Inferior parietal cortex (tissue), 1 donor: ENCODE measurements at regions not wholly inside any gene's neighbourhood (a gene's known extent, or its start where the extent isn't known, plus 50 kb on each side); places are given as distances from the start of the nearest gene placed in this dataset.
A peak's percentile ranks its signal among the peaks of the same experiment; 100 is the strongest.

Source experiments
- DNase-seq: peaks from one replicate; pipeline ENCODE4 v3.0.0-alpha.2; 2016; ENCODE audit errors: extremely low spot score

DNA sequence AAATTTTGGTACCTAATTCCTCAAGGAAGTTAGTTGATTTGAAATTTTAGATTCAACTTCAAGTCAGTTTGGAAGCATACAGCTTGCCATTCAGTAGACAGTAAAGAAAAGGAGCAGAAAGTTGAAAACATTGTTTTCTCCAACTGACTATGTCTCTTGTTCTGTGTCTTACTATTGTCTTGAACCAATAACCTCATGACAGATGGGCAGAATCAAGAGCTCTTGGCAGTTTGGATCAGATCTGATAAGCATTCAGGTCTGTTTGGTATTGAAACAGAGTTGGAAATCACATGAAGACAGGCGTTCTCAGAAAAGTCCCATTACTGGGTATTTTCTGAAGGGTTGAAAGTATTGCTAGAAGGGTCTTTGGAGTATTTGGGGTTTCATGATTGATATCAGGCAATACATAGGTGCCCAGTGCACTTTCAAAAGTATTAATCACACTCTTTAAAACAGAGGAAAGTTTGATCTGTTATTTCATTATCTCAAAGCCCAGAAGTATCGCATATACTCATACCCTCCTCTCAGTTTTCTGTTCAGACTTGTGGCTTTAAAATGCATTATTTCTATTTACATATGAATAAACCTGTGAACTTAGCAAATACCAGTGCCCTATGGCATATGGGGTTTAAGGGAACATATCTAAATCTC is 428.4 kb upstream of the ZEB2 start:
- DNase-seq = no peak

DNA sequence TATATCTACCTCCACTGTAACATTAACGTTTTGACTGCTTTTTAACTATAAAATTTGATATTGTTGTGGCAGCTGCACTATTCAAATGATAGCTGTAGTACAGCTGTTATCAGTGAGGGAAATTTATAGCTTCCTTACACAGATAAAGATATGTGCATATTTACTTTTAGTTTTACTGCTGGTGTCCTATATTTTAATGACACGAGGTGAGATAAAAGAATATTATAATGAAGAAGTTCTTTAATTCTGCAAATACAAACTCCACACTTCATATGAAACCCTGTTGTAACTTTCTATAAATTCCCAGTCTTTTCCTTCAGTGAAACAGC is 427.8 kb upstream of the ZEB2 start:
- no peak for DNase-seq

DNA sequence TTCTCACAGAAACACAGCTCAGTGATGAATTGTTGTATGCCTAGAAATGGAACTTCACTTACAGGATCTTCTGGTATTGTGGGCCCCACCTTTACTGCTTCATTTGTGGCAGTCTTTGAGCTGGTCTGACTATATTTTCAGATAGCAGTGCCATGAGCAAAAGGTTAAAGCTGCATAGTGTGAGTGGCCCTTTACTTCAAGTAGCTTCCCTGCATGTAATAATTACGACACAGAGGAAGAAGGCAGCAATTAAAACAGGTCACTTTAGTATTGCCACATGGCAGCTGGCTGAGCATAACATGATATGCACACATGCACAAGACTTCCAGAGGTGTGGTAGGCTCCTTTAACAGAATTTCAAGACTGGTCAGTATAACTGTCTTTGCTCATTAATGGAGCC is 426.3 kb upstream of the ZEB2 start:
- DNase-seq = no peak

DNA sequence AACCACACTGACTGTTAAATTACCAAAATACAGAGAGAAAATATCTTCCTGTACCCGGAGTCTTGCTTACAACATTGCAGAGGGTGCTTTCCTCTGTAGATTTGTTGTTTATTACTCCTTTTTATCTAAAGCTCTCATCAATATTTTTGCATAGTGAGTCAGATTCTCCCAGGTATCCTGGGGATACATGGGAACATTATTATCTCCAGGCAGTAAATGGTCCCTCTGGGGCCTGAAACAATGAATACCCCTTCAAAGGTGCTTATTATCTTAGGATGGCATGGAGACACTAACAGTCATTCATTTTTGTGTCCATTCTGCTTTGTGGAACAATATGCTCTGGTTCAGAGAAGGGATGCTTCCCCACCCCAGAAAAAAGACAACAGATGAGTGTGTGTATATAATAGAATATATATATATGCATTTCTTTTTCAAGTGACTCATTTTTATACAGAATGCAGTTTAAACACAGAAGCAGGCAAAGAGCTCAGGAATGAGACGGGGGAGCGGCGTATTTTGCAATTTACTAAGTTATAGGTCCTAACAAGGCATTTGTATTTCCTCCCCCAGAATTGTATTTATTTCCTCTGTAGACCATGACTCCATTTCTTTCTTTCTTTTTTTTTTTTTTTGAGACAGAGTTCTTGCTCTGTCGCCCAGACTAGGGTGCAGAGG is 424.8 kb upstream of the ZEB2 start:
- DNase-seq = no peak

DNA sequence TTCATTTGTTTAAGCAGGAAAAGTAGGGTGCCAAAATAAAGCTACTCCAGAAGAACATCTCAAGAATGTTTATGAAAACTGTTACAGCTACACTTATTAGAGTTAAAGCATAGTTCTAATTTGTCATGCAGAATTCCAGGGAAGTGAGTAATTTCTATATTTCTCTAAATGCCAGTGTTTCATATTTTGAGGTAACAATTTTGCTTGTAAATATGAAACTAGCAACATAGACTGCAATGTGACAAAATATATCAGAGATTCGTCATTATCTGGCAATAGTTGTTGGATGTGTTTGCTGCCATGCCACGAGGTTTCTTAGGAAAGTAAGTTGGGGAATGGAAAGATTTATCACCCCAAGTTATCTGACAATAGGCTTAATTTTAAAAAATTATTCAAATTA is 424.1 kb upstream of the ZEB2 start:
- DNase-seq = no peak

DNA sequence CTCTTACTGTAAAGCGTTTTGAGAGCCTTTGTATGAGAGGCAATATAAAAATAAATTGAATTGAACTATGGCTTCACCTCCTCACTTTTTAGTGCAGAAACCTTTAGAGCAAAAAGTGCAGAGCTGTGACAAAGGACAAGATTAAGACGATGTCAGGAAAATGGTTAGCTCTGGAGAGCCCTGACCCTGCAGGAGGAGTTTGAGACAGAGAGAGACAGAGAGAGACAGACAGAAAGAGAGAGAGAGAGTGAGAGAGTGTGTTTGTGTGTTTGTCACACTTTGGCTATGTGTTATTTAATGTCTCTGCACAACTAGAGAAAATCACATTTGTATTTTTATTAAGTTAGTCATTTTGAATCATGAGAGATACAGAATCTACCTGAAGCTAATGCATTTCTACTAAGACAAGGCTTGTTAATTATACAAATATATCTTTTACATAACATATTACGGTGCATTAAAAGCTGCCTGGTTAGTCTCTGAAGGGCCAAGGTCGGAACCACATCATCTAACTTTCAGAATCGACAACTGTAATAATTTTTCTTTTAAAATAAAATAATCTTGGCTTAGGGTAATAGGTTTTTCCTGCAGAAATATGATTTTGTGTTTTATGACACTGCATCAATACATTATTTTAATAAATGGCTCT is 423.5 kb upstream of the ZEB2 start:
- no peak for DNase-seq

DNA sequence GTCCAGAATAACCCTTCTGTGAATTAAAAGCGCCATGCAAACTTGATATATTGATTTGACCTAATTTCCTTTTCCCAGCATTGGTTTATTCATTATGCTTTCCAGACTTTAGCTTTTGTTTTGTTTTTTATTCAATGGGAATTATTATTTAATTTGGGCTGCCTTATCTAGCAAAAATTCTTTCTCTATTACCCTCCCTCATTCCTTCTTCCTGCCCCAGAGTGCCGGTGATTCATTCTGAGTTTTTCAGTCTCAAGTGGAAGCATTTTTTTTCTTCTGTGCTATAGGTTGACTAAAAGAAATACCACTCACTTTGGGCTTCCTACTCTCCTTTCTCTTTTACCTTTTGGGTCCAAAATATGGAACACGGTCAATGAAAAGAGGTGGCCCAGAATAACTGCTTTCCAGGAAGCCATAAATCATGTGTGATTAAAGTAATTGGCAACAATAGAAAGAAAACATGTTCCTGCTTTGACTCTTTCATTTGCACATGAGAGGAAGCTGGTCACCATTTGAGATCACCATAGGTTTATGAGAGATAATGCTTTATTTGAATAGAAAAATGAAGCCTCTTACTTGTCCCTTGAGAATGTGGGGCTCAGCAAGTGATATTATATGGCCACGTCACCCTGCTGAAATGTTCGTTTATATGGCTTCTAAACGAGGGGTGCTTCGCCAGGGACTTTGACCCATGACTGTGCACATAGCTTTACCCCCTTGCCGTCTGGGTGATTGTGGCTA is 422.8 kb upstream of the ZEB2 start:
- no peak for DNase-seq

DNA sequence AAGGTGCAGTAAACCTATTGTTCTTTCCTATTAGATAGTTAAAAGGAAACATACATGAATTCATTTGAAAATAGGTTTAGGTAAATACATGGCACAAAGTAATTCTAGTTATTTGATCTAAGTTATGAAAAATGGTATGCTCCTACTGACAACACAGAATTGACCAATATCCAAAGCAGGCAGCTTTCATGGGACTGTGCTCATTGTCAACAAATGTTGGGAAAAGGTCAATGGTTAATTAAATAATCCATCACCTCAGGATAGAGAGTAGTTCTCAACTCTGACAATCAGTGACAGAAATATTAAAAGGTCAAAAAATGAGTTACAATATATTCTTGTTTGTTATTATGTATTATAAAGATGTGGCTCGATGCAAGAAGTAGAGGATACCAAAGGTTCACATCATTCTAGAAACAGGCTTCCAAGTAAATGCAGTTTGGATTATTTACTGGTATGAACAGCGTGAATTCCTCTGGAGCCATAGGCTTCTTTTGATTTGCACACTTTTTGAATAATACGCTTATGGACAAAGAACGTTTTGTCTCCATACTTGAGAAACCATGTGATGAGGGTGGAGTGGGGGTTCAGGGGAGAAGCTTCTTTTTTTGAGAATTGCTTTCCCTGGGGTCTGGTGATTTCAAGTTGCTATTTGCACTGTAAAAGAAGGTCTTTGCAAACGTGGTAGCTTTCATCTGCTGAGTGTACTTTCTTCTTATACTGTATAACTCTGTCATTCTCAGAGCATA is 422.0 kb upstream of the ZEB2 start:
- DNase-seq = no peak

DNA sequence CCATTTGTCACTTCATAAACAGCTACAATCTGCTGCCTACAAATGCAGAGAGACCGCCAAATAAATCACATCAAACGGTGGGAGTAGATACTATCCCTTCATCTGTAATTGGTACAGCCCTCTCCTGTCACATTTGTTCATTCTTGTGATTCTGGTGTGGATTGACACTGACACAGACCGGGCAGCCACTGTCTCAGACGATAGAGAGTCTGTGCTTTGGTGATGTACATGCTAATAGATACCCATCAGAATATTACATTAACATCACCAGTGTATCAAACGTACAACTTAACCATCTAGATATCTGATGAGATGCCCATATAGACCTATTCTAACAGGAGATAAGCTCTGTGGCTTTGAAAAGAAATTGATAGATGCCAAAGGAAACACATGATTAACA is 419.7 kb upstream of the ZEB2 start:
- no peak for DNase-seq

DNA sequence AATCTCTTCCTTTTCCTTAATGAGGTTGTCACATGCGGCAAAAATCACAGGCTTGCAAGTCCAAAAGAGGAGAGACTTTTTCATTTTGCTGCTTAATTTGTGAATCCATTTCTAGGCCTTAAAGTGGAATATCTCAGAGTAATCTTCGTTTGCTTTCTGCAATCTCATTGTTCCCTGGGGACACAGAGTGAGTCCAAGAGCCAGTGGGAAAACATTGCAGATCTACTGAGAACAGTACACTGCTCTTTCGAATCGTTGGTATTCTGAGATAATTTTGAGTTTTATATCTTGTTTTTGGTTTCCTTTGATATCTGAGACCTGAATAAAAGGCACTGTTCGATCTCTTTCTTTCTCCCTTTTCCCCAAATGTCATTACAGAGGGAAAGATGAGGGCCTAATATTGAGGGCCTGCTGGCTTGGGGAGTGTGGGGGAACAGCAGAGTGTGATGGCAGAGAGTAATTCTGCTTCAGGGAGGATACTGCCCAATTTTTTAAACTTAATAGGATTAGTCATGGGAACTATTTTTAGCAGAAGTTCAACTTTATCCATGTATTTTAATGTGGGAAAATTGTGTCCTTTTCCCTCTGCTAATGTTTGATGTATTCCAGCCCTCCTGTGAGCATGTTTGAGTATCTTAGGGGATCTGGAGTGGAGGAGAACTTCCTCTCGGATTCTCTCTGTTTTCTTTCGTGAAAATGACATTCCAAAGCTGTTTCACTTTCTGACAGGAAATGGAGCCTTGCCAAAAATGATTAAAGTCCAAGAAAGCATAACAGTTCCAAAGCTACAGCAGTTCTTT is 418.2 kb upstream of the ZEB2 start:
- peak; percentile 46 for DNase-seq

DNA sequence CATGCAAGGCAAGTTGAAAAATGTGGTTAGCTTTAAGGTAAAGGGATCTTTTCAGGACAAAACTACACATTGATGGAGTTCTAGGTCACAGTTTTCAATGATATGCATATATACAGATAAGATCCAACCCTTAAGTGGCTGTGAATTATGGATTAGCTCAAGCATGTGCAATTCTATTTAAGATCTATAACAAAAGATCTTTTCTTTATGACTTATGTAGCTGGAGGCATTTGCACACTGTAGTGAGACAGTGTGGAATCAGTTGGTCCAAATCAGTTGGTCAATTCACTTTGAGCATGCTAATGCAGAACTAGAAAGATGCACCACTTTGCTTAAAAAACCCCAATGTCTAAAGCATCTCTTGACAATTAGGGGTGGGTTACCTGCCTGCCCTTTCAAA is 417.1 kb upstream of the ZEB2 start:
- no peak for DNase-seq

DNA sequence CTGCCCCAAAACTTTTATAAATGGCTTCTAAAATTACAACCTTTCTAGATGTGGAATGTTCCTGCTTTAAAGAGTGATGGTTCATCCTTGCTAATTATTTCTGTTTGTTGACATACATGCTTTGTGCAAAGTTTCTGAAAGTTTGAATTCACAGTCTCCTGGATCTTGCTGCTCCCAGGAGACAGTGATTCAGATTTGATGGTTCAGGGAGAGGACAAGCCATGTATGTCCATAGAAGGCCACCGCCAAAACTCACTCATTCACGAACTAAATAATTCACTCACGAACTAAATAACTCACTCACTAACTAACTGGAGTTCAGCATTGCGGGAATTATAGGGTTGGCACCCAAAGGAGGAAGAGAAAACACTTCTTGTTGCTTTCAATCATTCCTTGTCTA is 416.5 kb upstream of the ZEB2 start:
- no peak for DNase-seq

DNA sequence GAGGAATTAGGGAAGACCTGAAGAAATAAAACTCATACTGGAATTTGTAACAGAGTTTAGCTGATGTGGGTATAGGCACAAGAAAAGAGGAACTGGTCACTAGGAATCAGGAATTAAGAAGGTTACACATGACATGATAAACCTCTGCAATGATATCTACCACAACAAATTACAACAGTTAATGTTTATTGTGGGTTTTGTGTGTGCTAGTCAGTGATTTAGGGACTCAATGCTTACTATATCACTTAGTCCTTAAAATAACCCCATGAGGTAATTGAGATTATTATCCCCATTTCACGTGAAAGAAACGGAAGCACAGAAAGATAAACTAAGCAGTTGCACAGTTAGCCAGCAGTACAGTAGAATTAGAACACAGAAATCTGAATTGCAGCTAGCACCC is 415.8 kb upstream of the ZEB2 start:
- DNase-seq = no peak

DNA sequence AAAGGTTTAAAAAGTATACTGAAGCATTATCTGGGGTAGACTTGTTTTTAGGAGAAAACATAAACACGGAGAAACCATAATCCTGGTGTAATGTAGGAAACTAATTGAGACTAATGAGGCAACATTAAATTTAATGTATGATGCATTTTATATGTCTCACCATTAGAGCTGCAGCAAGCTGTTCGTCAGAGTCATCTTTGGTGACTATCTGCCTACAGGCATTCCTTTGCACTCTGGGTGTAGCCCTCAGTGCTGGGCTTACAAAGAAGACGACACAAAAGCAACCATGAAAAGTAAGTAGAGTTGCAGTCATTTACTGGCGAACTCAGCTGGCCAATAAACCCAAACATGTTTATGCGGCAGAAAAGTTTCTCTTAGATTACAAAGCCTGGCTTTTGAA is 415.3 kb upstream of the ZEB2 start:
- no peak for DNase-seq

DNA sequence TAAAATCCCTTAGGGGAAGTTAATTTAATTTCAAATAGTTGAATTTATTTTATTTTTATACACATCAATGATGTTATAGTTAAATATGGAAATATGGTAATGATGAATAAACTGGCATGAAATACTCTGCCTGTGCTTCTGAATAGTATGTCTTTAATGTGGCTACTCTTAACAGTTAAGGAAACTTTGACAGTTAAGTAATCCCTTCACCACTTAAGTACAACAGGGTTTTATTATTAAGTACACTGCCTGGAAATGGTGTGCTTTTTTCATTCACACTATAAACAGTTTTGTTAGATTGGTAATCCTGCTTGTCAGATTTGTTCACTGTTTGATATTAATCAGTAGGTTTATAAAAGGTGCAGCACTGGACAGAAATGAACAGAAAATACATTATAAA is 412.0 kb upstream of the ZEB2 start:
- DNase-seq = no peak

DNA sequence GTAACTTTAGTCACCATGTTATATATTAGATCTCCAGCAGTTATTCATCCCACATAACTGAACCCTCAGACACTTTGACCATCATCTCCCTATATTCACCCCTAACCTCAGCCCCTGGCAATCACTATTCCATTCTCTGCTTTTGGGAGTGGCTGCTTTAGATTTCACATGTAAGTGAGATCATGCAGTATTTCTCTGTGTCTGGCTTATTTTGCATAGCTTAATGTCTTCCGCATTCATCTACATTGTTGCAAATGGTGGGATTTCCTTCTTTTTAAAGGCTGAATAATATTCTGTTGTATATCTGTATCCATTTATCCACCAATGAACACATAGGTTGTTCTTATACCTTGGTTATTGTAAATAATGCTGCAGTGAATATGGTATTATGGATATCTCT is 411.6 kb upstream of the ZEB2 start:
- no peak for DNase-seq

DNA sequence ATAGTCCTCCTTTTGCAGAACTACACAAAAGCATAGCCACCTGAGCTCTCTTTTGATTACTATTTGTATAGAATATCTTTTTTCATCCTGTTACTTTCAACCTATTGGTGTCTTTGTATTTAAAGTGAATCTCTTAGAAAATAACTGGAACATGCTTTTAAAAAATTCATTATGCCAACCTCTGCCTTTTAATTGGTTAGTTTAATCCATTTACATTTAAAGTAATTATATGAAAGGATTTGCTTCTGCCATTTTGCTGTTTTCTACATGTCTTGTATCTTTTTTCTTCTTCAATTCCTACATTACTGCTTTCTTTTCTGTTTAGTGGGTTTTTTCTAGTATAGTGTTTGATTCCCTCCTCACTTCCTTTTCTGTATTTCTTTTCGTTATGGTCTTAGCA is 407.5 kb upstream of the ZEB2 start:
- no peak for DNase-seq

DNA sequence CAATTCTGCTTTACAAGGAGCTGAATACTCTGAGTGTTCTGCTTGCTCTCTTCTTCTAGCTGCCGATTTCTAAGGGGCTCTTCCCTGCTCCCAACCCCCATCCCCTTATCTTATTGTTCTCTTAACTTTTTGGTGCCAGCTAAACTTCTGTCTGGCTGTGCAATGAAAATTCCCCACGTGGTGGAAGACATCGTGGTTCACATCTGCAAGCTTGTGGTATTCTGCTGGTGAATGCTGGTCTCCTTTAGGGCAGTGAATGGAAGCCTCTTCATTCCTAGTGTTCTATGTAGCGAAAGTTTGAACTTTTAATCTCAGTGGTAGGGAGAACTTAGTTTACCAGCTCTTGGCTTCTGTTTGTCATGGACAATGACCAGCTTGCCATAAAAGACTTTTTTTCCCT is 406.0 kb upstream of the ZEB2 start:
- no peak for DNase-seq

DNA sequence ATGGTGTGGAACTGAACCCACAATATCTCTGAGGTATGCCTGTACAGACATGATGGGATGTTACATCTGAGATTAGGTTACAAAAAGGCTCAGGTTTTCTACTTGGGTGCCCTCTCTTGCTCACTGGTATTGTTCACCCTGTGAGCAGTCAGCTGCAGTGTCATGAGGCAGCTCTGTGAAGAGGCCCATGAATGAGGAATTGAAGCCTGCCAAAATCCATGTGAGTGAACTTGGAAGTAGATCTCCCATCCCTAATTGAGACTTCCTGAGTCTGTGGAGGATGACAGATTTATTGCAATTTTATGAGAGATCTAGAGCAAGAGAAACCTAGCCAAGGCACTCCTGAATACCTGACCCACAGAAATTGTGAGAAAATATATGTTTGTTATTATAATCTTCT is 404.9 kb upstream of the ZEB2 start:
- DNase-seq = no peak

DNA sequence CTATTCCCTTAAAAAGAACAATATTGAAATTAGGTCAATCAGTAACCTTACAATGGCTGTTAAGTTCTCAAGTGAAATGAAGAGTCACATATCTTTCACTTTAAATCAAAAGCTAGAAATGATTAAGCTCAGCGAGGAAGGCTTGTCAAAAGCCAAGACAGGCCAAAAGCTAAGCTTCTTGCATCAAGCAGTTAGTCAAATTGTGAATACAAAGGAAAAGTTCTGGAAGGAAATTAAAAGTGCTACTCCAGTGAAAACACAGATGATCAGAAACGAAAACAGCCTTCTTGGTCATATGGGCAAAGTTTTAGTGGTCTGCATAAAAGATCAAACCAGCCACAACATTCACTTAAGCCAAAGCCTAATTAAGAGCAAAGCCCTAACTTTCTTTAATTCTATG is 402.6 kb upstream of the ZEB2 start:
- no peak for DNase-seq

DNA sequence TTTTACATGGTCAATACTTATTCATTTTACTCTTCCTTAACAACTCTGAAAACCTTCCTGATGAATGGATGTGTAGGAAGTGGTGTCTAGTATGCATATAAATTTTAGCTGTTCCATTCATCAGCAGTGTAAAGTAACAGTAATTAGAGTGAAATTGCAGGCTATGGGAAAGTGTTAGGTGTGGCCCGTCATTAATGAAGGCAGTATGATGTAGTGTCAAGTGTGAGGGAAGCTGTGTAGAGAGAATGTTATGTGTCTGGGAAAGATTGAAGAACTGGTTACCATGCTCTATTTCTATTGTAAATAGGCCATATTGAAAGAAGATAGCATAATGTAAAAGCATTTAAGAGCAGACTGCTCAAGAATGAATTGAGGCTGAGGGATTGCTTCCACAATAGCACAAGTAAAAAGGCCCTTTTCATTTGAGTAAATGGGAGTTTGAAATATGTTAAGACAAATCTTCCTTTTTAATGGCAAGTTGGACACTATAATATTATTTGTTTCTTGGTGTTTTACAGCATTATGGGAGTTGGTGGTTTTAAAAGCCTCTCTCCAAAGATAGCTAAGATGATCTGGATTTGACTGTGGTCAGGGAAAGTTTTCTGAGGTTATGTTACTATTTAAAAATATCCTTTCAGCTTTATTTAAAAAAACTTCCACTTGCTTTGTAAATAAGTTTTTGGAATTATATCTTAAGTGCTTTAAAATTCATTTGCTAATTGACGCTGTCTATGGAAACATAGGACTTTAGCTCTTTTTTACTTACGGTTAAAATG is 401.0 kb upstream of the ZEB2 start:
- no peak for DNase-seq
